22Rv1 (cell line): ENCODE measurements at regions not wholly inside any gene's neighbourhood (a gene's known extent, or its start where the extent isn't known, plus 50 kb on each side); places are given as distances from the start of the nearest gene placed in this dataset.

ENCODE experiments used
- CTCF ChIP-seq: fragments of 450-650 bp; IDR thresholded peaks from 2 replicates; pipeline ENCODE4 v1.5.1; 2017; ENCODE audit warnings: mild to moderate bottlenecking
- ZFX ChIP-seq: fragments of 450-650 bp; IDR thresholded peaks from 2 replicates; pipeline ENCODE4 v1.6.1; 2017; ENCODE audit warnings: antibody characterized with exemption, borderline replicate concordance

GRCh38 chr1:37128091-37128490 is 93.8 kb upstream of the GRIK3 start:
- TF ChIP-seq CTCF (no peak), ZFX (no peak)
